NCI-H345 (cell line): ENCODE measurements at regions not wholly inside any gene's neighbourhood (a gene's known extent, or its start where the extent isn't known, plus 50 kb on each side); places are given as distances from the start of the nearest gene placed in this dataset.
"Not testable (repeated sequence)": the region's sequence is repeated elsewhere in the genome, so short reads cannot be mapped to it uniquely, and the experiment has no call there.

Experiments used
- DNase-seq: peaks from one replicate; lab custom pipeline; 2025; lab: John Stamatoyannopoulos, UW

DNA sequence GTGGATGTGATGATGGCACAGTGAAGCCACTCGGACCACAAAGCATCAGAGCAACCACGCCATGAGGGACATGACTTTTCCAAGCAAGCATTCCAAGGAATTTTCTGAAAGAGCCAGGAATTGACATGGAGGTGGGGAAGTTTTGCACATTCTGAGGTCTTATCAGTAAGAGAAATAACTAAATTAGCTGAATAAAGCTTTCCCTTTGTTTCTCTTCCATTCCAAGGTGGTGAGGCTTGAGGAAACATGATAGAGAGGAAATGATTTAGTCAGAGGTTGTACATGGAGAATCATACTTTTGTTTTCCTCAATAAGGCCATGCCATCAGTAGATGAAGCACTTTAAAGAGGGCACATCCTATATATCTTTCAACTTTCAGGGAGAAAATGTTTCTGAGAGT, 115.7 kb upstream of the MMADHC start:
- DNase-seq, result no peak

GRCh38 chr2:149702571-149702970, 115.0 kb upstream of the MMADHC start:
- no peak for DNase-seq

GRCh38 chr2:149701241-149701640, 113.7 kb upstream of the MMADHC start:
- no peak for DNase-seq

DNA sequence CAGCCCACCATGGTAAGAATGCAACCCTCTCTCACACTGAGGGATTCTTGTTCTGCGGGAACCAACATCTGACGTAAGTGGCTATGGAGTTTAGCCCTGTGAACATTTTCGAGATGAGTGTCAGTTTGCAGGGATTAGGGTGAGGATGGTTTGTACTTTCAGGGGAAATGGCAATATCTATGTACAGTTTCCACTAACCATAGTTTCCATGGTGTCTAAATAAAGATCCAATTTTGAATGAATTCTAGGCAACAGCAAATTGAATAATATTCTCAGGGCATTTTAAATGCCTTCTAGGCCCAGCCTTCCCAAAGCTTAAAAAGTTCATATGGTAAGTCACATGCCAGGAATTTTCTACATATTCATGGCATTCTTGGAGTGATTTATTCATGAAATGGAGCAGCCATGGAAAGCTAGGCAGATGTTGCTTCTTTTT, 105.4 kb upstream of the MMADHC start:
- DNase-seq, result no peak

GRCh38 chr2:149690825-149691224, 103.2 kb upstream of the MMADHC start:
- no peak for DNase-seq

- DNase-seq, result no peak
These were observed 99.5 kb upstream of the MMADHC start for GRCh38 chr2:149687052-149687427.

DNA sequence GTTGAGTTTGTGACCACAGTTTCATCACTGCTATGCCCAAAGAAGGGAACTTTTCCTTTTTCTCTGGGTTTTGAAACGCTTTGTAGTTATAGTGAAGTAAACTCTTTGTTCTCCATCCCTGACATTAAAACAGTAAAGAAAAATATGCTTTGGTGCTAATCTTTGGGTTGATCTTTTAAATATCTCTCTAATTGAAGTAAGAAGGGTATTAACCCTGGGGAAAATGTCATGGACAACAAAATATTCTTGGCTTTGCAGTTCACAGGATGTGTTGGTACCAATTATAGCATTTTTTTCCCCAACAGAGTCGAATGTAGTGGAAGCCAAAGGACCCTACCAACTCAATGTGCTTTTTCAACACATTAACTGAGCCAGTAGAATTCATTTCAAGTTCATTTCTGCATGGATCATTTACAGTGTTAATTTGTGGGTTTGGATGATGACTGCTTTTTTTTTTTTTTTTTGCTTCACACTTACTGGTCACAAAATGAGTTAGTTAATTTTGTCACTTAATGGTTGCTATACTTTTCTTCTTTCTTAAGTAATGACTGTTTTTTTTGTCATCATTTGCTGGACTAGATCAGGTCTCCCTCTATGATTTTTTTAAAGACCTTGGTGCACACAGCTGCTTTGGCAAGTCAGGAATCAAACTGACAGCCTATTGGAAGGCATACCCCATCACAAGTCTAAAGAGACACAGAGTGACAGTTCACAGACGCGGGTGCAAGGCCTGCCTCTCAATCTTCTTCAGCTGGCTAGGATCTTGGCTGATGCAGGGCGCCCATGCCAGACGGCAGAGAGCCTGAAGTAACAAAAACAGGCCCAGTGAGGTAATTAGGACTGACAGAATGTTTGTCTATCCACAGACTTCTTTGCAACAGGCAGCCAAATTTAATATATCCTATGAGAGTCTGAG, 98.8 kb upstream of the MMADHC start:
- no peak for DNase-seq

DNA sequence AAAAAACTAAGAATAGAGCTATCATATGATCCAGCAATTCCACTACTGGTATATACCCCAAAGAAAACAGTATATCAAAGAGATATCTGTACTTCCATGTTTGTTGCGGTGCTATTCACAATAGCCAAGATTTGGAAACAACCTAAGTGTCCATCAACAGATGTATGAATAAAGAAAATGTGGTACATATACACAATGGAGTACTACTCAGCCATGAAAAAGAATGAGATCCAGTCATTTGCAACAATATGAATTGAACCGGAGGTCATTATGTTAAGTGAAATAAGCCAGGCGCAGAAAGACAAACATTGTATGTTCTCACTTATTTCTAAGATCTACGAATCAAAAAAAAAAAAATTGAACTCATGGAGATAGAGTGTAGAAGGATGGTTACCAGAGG, 97.8 kb upstream of the MMADHC start:
- DNase-seq, result not testable (repeated sequence)

GRCh38 chr2:149679286-149679685, 91.7 kb upstream of the MMADHC start:
- no peak for DNase-seq

GRCh38 chr2:149677416-149677815, 89.8 kb upstream of the MMADHC start:
- DNase-seq, result no peak

DNA sequence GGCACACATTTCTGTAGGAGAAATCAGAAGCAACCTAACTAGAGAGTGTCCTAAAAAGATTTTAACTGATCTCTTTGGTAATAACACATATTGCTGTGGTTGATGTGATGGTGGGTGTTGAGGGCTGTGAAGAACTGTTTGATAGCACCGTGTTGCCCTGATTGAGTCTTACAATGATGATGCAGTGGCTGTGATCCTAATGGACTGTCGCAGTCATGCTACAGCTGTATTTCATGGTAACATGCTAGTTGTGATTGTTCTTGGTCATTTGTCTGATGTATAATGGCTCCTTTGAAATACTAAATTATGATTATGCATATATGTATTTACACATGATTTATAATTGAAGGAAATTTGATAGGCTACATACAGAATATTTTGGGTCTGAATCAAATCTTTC, 82.5 kb upstream of the MMADHC start:
- no peak for DNase-seq

- no peak for DNase-seq
These were observed 79.3 kb upstream of the MMADHC start for GRCh38 chr2:149666809-149667320.

GRCh38 chr2:149664896-149665295, 77.3 kb upstream of the MMADHC start:
- DNase-seq, result no peak

DNA sequence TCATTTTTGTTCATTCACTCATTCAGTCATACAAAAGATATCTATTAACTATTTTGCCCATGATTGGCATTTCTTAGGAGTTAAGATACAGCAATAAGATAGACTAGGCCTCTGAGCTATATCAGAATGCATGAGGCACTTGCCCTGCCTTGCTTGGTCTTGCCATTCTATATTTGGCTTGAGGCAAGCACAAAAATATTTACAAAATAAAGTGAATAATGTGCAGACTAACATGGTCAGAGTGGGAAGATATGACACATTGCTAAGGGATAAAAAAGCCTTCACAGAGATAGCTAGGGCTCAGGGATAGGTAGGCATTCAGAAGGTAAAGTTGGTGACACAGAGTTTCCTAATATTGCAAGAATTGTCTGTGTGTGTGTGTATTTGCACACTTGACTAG, 75.0 kb upstream of the MMADHC start:
- DNase-seq, result no peak

- DNase-seq, result peak; percentile 16
These were observed 74.3 kb upstream of the MMADHC start for GRCh38 chr2:149661844-149662243.

- DNase-seq, result no peak
These were observed 71.0 kb upstream of the MMADHC start for GRCh38 chr2:149658553-149658952.

GRCh38 chr2:149657401-149658040, 69.9 kb upstream of the MMADHC start:
- DNase-seq, result peak; percentile 58

DNA sequence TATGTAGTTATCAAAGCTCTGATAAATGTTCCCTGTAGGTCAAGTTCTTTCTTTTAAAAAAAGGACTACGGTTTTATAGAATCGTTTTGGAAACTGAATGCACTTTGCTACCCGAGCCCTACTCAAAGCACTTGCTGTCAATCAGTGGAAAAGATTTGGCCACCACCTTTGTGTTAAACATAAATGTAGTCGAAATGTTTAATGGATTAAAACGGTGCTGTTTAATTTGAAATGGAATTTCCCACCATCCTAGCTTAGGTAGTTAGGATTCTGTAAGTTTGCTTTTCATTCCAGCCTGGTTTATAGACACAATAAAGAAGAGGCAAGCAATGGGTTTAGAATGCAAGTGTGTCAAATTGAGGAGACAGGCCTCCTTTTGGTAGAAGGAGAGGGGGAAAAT, 69.4 kb upstream of the MMADHC start:
- DNase-seq, result no peak

- DNase-seq, result no peak
These were observed 66.4 kb upstream of the MMADHC start for GRCh38 chr2:149653831-149654445.

DNA sequence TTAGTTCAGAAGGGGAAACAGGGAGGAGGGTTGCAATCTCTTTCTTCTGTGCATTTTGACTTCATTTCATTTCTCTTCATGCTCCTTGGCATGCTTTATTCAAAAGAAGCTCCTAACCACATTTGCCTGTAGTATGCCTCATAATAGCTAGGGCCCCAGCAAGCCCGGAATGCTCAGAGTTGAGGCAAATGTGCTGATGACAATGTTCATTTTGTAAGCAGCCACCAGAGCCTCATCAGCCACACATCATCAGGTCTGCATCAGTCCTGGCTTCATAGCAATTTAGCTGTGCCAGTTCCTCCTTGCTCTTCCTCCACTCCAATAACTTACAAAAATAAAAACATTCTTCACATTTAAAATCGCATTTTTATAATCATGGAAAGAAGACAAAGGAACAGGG, 65.4 kb upstream of the MMADHC start:
- DNase-seq, result no peak

DNA sequence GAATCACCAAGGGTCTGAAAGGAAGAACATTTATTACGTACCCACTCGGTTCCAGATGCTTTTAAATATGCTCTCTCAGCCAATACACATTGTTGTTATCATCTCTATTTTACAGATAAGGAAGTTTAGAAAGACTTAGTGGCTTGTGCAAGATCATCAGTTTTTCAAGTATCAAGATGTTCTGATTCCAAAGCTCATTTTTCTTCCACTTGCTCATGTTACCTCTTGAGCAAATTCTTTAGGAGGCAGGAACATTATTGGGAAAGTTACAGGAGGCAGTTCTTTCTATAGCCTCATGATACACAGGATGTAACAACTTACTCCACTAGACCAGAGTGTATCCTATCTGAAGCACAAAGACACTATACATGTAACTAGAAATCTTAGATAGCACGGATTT, 65.0 kb upstream of the MMADHC start:
- DNase-seq, result no peak

GRCh38 chr2:149651229-149651628, 63.7 kb upstream of the MMADHC start:
- DNase-seq, result no peak

- no peak for DNase-seq
These were observed 62.4 kb upstream of the MMADHC start for GRCh38 chr2:149650006-149650405.
